ENCODE measurements at regions not wholly inside any gene's neighbourhood (a gene's known extent, or its start where the extent isn't known, plus 50 kb on each side); places are given as distances from the start of the nearest gene placed in this dataset.

GRCh38 chr15:94838281-94838680 lies 606.9 kb downstream of the MCTP2 start:
- no peak for TF ChIP-seq CTCF (IDR thresholded peaks at IDR 0.05; ENCODE audit: low read depth, low read length)
- TF ChIP-seq EZH2phosphoT487 (IDR thresholded peaks at IDR 0.05; ENCODE audit: low read depth), result no peak

Data from OCI-LY3 (cell line).